ENCODE measurements at regions not wholly inside any gene's neighbourhood (a gene's known extent, or its start where the extent isn't known, plus 50 kb on each side); places are given as distances from the start of the nearest gene placed in this dataset.

- Histone ChIP-seq H3K4me1 (ENCODE audit: control insufficient read depth in 1 of 2, insufficient read depth in 2 of 2, low read length in 2 of 2) (no peaks in the 10 kb centered on the region), H3K36me3 (ENCODE audit: control insufficient read depth in 1 of 2, insufficient read depth in 2 of 2, low read length in 2 of 2) (no peaks in the 10 kb centered on the region), H3K4me2 (ENCODE audit: low read length) (no peak overlapping the region), H2AFZ (ENCODE audit: low read depth, low read length, poor library complexity, severe bottlenecking) (no peak overlapping the region), H3K9me2 (ENCODE audit: insufficient read depth) (no peaks in the 10 kb centered on the region), H3K79me2 (ENCODE audit: insufficient read depth, low read length) (no peaks in the 10 kb centered on the region), H3K27ac (ENCODE audit: low read depth, low read length) (no peak overlapping the region), H3K4me3 (replicated peaks in 1 of 2; ENCODE audit: low read depth in 1 of 2, low read length in 2 of 2) (no peak overlapping the region), H3K27me3 (ENCODE audit: insufficient read depth, low read length) (no peaks in the 10 kb centered on the region), H4K20me1 (ENCODE audit: insufficient read depth) (no peaks in the 10 kb centered on the region), H3K9ac (ENCODE audit: low read length) (no peak overlapping the region), H3K9me3 (ENCODE audit: control insufficient read depth in 1 of 2, insufficient read depth in 1 of 2, low read depth in 1 of 2, low read length in 2 of 2) (peaks cover 0 to 6% of the 10 kb centered on the region in 2 experiments; a peak in 1 of 4 replicates)
- intact Hi-C loops (cut with micrococcal nuclease): no loop called here
- no TSS peak for BruUV-seq (replicated peaks)
- ChIA-PET CTCF (no interaction called here), POLR2A (no interaction called here), RAD21 (ENCODE audit: low non-redundant PET in 1 of 2, low total read pairs in 2 of 2, uncharacterized antibody in 2 of 2, unreplicated experiment in 2 of 2) (no interaction called here)
- TF ChIP-seq CEBPB (IDR thresholded peaks at IDR 0.05; ENCODE audit: low read depth) (no peak), ZNF274 (IDR thresholded peaks at IDR 0.05; ENCODE audit: low read depth, low read length) (no peak), POLR2AphosphoS5 (IDR thresholded peaks at IDR 0.05; ENCODE audit: low read depth, low read length) (no peak), REST (IDR thresholded peaks at IDR 0.05; ENCODE audit: low read depth) (no peak), EZH2 (IDR thresholded peaks at IDR 0.05) (no peak)
- TF ChIP-seq, protein P1, sequence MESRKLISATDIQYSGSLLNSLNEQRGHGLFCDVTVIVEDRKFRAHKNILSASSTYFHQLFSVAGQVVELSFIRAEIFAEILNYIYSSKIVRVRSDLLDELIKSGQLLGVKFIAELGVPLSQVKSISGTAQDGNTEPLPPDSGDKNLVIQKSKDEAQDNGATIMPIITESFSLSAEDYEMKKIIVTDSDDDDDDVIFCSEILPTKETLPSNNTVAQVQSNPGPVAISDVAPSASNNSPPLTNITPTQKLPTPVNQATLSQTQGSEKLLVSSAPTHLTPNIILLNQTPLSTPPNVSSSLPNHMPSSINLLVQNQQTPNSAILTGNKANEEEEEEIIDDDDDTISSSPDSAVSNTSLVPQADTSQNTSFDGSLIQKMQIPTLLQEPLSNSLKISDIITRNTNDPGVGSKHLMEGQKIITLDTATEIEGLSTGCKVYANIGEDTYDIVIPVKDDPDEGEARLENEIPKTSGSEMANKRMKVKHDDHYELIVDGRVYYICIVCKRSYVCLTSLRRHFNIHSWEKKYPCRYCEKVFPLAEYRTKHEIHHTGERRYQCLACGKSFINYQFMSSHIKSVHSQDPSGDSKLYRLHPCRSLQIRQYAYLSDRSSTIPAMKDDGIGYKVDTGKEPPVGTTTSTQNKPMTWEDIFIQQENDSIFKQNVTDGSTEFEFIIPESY (IDR thresholded peaks at IDR 0.05; ENCODE audit: extremely low read depth, insufficient replicate concordance, low read length): no peak
- no peak for ATAC-seq
- DNase-seq (ENCODE audit: low read depth, low spot score): no peak
Measured at GRCh38 chr3:94378322-94378721, 315.5 kb downstream of the NSUN3 start.
